K562 (cell line): ENCODE measurements at regions not wholly inside any gene's neighbourhood (a gene's known extent, or its start where the extent isn't known, plus 50 kb on each side); places are given as distances from the start of the nearest gene placed in this dataset.

Experiments used
- CHCHD3 ChIP-seq: fragments of 250-450 bp; sonication (Bioruptor Pico); IDR thresholded peaks from 2 replicates; pipeline ENCODE4 v2.1.2; 2022; ENCODE audit warnings: mild to moderate bottlenecking
- CTCF ChIP-seq, 3 experiments: IDR thresholded peaks in 2 of 3; conservative IDR thresholded peaks in 1 of 3; 2 replicates each; pipeline ENCODE4 v1.5.1; 2011 to 2012; ENCODE audit warnings: low read length in 3 of 3, mild to moderate bottlenecking in 3 of 3, control low read depth in 2 of 3, improper control_type of control experiment in 1 of 3, inconsistent platforms in 1 of 3, low read depth in 1 of 3, mixed read lengths in 1 of 3, moderate library complexity in 1 of 3; ENCODE audit not compliant: insufficient read depth in 2 of 3
- NONO ChIP-seq, 2 experiments: fragments of 200-400 bp in 1 of 2; fragments of 450-650 bp in 1 of 2; formaldehyde crosslinking in 1 of 2; IDR thresholded peaks; 2 replicates each; pipeline ENCODE4 v1.6.1; 2017; ENCODE audit warnings: low read depth in 2 of 2, mild to moderate bottlenecking in 2 of 2, moderate library complexity in 2 of 2, low read length in 1 of 2
- ZNF24 ChIP-seq: fragments of 450-650 bp; IDR thresholded peaks from 2 replicates; pipeline ENCODE4 v1.6.1; 2016

- TF ChIP-seq ZNF24 (no peak), NONO (IDR thresholded peaks at IDR 0.05; ENCODE audit: low read depth in 2 of 2, low read length in 1 of 2) (no peak), CHCHD3 (CRISPR knock-in tag) (no peak), CTCF (IDR thresholded peaks at IDR 0.05 in 2 of 3, conservative IDR thresholded peaks at IDR 0.05 in 1 of 3; ENCODE audit: insufficient read depth in 2 of 3, low read depth in 1 of 3, low read length in 3 of 3) (no peak)
Measured at GRCh38 chr20:33926425-33926824, 67.3 kb upstream of the RALY start.
